CD1c-positive myeloid dendritic cell (primary cell): ENCODE measurements at regions not wholly inside any gene's neighbourhood (a gene's known extent, or its start where the extent isn't known, plus 50 kb on each side); places are given as distances from the start of the nearest gene placed in this dataset.
"Not testable (repeated sequence)": the region's sequence is repeated elsewhere in the genome, so short reads cannot be mapped to it uniquely, and the experiment has no call there.

ENCODE experiments used
- DNase-seq: peaks from one replicate; pipeline ENCODE4 v3.0.0-alpha.2; 2016; ENCODE audit errors: extremely low spot score

- DNase-seq = no peak
Measured at GRCh38 chr2:193011870-193012269, 817.1 kb upstream of the TMEFF2 start.

DNA sequence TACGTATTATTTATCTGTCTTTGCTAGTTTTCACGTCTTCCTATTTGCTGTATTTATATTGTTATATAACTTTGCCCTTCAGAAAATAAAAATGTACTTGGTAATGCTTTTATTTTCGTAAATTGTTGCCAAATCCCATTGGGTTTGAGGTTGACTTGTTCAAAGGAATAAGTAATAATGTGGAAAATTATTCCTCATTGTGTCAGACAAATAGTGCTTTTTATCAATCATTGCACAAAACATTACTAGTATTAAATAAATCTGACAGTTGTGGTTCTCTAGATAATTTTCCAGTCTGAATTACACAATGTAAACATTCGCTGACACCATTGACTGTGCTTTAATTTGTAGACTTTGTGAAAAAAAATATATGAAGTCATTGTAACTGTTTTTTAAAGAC, 798.3 kb upstream of the TMEFF2 start:
- DNase-seq = no peak

- no peak for DNase-seq
Measured at GRCh38 chr2:192983173-192983572, 788.4 kb upstream of the TMEFF2 start.

DNA sequence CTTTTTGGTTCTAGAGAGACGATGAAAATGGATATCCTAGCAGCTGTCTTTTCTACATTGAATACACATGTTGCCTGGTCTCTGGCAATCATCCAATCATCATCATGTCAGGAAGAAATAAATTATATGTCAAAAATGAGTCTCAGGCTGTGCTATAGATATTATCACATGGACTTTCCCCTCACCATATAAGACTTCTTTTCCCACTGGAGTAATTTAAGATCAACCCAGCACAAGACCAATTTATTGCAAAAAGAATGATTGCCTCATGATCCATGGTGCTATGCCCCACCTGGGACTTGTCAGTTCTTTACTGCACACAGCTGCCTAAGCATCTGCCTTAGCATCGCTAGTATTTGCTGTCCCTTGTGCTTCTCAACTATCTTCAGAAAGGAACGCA, 783.7 kb upstream of the TMEFF2 start:
- DNase-seq = no peak

- no peak for DNase-seq
Measured at GRCh38 chr2:192971981-192972380, 777.2 kb upstream of the TMEFF2 start.

DNA sequence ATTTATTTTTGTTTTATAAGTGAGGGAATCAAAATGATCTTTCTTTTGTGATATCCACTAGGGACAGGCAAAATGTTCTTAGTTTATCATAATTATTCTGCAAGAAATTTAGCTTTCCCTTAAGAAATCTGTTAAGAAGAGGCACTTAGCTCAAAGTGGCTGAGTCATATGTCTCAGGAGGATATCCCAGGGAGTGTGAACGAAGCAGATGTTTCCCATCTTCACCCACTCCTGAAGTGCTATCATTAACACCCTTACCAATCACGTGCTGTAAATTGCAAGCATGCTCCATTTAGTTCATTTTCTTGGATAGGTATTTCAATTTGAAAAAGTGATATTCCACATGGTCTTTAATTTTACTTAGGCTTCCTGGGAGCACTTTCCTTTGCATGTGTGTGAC, 774.3 kb upstream of the TMEFF2 start:
- DNase-seq = no peak

GRCh38 chr2:192960945-192961344, 766.2 kb upstream of the TMEFF2 start:
- DNase-seq = no peak

DNA sequence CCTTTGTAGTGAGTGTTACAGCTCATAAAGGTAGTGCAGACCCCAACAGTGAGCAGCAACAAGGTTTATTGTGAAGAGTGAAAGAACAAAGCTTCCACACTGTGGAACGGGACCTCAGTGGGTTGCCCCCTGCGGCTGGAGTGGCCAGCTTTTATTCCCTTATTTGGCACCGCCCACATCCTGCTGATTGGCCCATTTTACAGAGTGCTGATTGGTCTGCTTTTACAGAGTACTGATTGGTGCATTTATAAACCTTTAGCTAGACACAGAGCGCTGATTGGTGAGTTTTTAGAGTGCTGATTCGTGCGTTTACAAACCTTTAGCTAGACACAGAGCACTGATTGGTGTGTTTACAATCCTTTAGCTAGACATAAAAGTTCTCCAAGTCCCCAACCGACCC, 763.9 kb upstream of the TMEFF2 start:
- not testable (repeated sequence) for DNase-seq

- DNase-seq = no peak
Measured at GRCh38 chr2:192957425-192957824, 762.7 kb upstream of the TMEFF2 start.

GRCh38 chr2:192953116-192953515, 758.4 kb upstream of the TMEFF2 start:
- no peak for DNase-seq

- no peak for DNase-seq
Measured at GRCh38 chr2:192952245-192952644, 757.5 kb upstream of the TMEFF2 start.

DNA sequence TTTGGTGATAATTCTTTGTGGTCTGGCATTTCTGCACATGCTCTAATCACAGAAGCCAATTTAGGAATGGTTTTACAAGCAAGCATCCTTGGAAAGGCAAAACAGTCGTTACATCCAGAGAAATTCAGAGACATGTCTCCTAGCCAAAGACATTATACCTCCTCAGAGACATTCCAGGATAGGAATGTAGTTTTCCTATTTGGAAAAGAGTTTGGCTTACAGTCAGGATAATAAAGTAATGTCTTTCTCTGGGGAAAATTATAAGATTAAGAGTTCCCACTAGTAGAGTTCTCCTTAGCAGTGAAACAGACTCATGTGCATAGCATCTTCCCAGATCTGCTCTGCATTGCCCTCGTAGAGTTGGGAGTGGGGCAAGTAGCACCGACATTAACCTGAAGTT, 753.6 kb upstream of the TMEFF2 start:
- DNase-seq = no peak

DNA sequence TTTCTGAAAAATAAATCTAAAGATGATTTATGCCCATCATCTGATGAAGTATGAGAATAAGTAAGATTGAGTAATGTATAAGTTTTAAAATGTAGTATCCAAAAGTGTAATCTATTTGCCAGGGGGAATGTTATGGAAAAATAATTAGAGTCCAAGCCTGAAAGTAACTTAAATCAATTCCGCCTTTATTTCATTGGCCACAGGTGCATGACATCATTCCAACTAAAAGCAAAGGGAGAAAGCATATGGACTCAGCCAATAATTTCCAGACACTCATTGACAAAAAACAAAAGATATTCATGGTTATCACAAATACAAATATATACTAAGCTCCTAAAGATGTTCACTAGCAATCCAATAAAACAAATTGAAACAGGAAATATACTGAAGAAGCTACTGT, 752.6 kb upstream of the TMEFF2 start:
- DNase-seq = no peak

DNA sequence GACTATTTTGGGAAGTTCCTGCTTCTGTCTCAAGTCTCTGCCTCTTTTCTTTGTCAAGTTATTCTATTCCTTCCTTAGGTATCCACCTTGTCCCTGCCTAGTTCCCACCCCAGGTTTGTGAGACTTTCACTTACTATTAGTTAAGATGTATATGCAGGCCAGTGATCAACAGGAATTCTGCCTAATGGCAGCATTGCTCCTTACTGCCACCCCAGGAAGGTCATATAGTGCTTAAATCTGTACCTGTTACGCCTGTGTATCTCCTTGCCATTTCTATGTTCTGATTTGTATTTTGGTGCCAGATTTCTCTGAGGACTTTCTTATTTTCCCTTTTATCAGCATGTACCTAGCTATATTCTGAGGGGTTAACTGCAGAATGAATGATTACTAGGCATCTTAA, 746.0 kb upstream of the TMEFF2 start:
- no peak for DNase-seq

GRCh38 chr2:192932376-192932775, 737.6 kb upstream of the TMEFF2 start:
- no peak for DNase-seq

DNA sequence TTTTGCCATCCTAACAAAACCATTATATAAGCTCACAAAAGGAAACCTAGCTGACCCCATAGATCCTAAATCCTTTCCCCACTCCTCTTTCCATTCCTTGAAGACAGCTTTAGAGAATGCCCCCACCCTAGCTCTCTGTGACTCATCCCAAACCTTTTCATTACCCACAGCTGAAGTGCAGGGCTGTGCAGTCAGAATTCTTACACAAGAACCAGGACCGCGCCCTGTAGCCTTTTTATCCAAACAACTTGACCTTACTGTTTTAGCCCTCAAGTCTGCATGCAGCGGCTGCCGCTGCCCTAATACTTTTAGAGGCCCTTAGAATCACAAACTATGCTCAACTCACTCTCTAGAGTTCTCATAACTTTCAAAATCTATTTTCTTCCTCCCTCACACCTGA, 726.9 kb upstream of the TMEFF2 start:
- DNase-seq = not testable (repeated sequence)

DNA sequence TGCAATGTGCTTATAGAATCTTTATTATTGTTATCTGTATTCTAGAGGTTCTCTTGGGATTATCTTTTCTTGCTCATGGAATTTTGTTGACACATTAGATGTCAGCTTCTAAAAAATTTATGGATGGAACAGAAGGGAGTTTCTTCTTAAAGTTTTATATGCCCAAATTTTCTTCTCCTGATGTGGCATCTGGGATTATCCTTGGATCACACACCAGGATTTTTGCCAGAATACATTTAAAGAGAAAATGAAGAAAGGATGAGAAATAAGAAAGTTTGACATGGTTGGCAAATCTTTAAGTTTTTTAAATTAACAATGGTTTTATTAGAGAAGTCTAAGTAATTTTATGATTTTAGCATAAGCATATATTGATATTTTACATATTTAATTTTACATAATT, 706.7 kb upstream of the TMEFF2 start:
- DNase-seq = no peak

DNA sequence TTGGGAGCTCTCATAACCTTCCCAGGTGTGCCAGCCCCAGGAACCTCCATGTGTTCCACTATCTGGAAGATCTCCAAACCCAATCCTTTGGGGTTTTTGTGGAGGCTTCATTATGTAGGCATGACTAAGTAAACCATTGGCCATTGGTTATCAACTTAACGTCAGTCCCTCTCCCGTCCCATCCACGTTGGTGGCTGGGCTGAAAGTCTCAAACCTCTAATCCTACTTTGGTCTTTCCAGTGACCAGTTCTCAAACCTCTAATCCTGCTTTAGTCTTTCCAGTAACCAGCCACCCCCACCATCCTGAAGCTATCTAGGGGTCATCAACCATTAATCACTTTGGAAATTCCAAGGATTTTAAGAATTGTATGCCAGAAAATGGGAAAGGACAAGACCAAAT, 704.7 kb upstream of the TMEFF2 start:
- no peak for DNase-seq

DNA sequence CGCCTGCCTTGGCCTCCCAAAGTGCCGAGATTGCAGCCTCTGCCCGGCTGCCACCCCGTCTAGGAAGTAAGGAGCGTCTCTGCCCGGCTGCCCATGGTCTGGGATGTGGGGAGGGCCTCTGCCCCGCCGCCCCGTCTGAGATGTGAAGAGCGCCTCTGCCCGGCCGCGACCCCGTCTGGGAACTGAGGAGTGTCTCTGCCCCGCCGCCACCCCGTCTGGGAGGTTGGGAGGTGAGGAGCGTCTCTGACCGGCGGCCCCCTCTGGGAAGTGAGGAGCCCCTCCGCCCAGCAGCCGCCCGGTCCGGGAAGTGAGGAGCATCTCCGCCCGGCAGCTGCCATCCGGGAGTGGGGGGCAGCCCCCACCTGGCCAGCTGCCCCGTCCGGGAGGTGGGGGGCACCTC, 699.2 kb upstream of the TMEFF2 start:
- DNase-seq = not testable (repeated sequence)

DNA sequence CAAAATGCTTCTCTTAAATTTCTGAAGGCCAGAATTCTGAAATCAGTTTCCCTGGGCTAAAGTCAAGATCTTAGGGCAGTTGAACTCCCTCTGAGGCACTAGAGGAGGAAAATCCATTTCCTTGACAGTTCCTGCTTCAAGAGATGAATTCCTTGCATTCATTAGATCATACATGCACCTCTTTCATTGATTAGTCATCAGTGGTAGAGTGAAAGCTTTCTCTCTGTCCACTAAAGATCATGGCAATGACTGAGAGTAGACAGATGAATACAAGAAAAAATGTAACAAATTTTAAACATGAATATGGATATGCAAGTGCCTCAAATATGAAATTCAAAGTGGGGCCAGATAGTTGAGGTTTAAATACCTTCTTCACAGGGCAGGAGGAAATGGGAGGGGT, 693.4 kb upstream of the TMEFF2 start:
- no peak for DNase-seq

GRCh38 chr2:192887337-192887736, 692.6 kb upstream of the TMEFF2 start:
- DNase-seq = no peak

- no peak for DNase-seq
Measured at GRCh38 chr2:192886636-192887035, 691.9 kb upstream of the TMEFF2 start.

DNA sequence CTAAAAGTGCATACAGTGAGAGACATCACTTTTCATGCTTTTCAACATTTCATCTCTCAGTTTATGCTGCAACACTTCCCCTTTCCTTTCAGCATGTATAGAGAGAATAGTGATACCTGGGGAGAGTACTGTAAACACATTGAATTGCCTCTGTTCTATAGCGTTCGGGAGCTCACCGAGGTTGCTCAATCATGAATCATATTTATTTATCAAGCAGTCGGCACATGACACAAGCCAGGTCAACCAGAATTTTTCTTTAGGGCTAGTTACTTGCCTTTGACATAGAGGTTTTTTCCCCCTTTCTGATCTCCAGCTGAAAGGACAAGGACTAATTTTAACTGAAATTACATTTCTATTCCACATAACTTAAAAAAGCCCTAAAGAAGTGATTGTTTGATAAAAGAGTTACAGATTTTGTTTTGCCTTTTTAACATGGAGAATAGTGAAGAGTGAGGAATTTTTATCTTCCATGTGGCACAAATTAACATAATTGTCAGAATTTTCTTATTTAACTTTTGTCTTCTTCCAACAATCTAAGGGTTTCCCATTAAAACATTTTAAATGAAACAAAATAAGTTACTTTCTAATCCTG, 690.9 kb upstream of the TMEFF2 start:
- DNase-seq = no peak

GRCh38 chr2:192877159-192877558, 682.4 kb upstream of the TMEFF2 start:
- DNase-seq = no peak

DNA sequence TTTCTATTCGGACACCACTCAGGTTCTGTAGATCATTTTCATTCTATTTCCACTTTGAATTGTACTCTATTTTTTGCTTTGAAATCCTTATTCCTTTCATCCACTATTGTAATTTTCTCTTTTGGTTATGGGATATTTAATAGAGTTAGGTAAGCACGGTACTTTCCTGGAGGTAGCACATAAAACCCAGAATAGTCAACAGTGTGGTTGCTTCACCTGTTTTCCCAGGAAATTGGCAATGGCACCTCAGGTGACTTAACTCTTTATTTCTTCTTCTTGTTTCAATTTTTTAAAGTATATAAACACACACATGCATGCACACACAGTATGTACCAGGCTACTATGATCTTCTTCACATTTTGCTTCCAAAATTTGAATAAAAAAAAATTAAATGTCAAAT, 682.0 kb upstream of the TMEFF2 start:
- DNase-seq = no peak
